Stimulated activated CD4-positive, alpha-beta T cell treated with anti-CD3 and anti-CD28 coated beads, Interleukin-12 subunit alpha, Interleukin-12 subunit beta, amount 100 ng/mL, for 24 hours (primary cell): ENCODE measurements at regions not wholly inside any gene's neighbourhood (a gene's known extent, or its start where the extent isn't known, plus 50 kb on each side); places are given as distances from the start of the nearest gene placed in this dataset.

Source experiments
- DNase-seq, 2 experiments: peaks; one replicate each; pipeline ENCODE4 v3.0.0-alpha.2; 2020; ENCODE audit warnings: low read depth in 2 of 2

- DNase-seq = no peak
Observed at GRCh38 chrX:97666890-97667289, 783.2 kb downstream of the RPA4 start.

GRCh38 chrX:97668126-97668525 lies 784.4 kb downstream of the RPA4 start:
- DNase-seq = no peak

- no peak for DNase-seq
Observed at GRCh38 chrX:97672138-97672537, 788.4 kb downstream of the RPA4 start.

- DNase-seq = no peak
Observed at GRCh38 chrX:97672608-97673007, 788.9 kb downstream of the RPA4 start.

- no peak for DNase-seq
Observed at GRCh38 chrX:97673135-97673534, 789.4 kb downstream of the RPA4 start.

GRCh38 chrX:97682991-97683840 lies 799.5 kb downstream of the RPA4 start:
- DNase-seq = no peak

- no peak for DNase-seq
Observed at GRCh38 chrX:97685753-97686152, 802.0 kb downstream of the RPA4 start.

- DNase-seq = no peak
Observed at GRCh38 chrX:97691901-97692455, 808.3 kb downstream of the RPA4 start.

GRCh38 chrX:97692575-97692974 lies 808.9 kb downstream of the RPA4 start:
- DNase-seq = no peak

GRCh38 chrX:97700547-97700946 lies 816.8 kb downstream of the RPA4 start:
- no peak for DNase-seq

GRCh38 chrX:97704474-97704873 lies 820.8 kb downstream of the RPA4 start:
- no peak for DNase-seq

- DNase-seq = no peak
Observed at GRCh38 chrX:97704881-97705280, 821.2 kb downstream of the RPA4 start.

GRCh38 chrX:97705936-97706335 lies 822.2 kb downstream of the RPA4 start:
- DNase-seq = no peak

GRCh38 chrX:97714072-97714471 lies 830.4 kb downstream of the RPA4 start:
- DNase-seq = no peak

GRCh38 chrX:97728215-97728614 lies 844.5 kb downstream of the RPA4 start:
- DNase-seq = no peak

- DNase-seq = no peak
Observed at GRCh38 chrX:97740044-97740443, 856.3 kb downstream of the RPA4 start.

GRCh38 chrX:97740886-97741285 lies 857.2 kb downstream of the RPA4 start:
- DNase-seq = no peak

GRCh38 chrX:97743014-97743413 lies 859.3 kb downstream of the RPA4 start:
- DNase-seq = peak in 1 of 2 experiments; percentile 6

GRCh38 chrX:97747346-97747745 lies 863.6 kb downstream of the RPA4 start:
- DNase-seq = no peak

- DNase-seq = no peak
Observed at GRCh38 chrX:97751016-97751415, 867.3 kb downstream of the RPA4 start.

GRCh38 chrX:97751735-97752134 lies 868.0 kb downstream of the RPA4 start:
- DNase-seq = no peak

- no peak for DNase-seq
Observed at GRCh38 chrX:97756879-97757278, 873.2 kb downstream of the RPA4 start.

- no peak for DNase-seq
Observed at GRCh38 chrX:97763391-97763790, 879.7 kb downstream of the RPA4 start.

- no peak for DNase-seq
Observed at GRCh38 chrX:97763981-97764380, 880.3 kb downstream of the RPA4 start.
